Lower leg skin (tissue), 4 donors: ENCODE measurements at regions not wholly inside any gene's neighbourhood (a gene's known extent, or its start where the extent isn't known, plus 50 kb on each side); places are given as distances from the start of the nearest gene placed in this dataset.

Experiments used
- DNase-seq, 2 donors: peaks; one replicate each; pipeline ENCODE4 v3.0.0-alpha.2; 2019; ENCODE audit warnings: low spot score in 2 of 2
- H3K4me3 ChIP-seq: fragments of 200-600 bp; sonication (generic); 2 replicates; pipeline ENCODE4 v1.5.1; 2017; ENCODE audit warnings: mild to moderate bottlenecking, low read depth; ENCODE audit not compliant: poor library complexity, severe bottlenecking
- POLR2A ChIP-seq, 2 donors: fragments of 450-650 bp; IDR thresholded peaks; one replicate each; pipeline ENCODE4 v1.6.1; 2016 to 2017; ENCODE audit warnings: antibody characterized with exemption in 2 of 2, mild to moderate bottlenecking in 1 of 2, moderate library complexity in 1 of 2
- WGBS, 2 donors: methylation state at CpG; one replicate each; pipeline ENCODE4 v1.1.5; 2018; 5-methylcytosine and 5-hydroxymethylcytosine counted together
- intact Hi-C: fragments of 100-400 bp; cut with DNase I; formaldehyde crosslinking; loops from one replicate; pipeline ENCODE4 v1.15.0; 2023; ENCODE audit warnings: low total_unique reads
- TF ChIP-seq, protein P1 (sequence below), 3 donors: fragments of 450-650 bp; IDR thresholded peaks; one replicate each; pipeline ENCODE4 v1.5.1; 2016; ENCODE audit warnings: antibody characterized with exemption in 3 of 3, mild to moderate bottlenecking in 3 of 3, moderate library complexity in 2 of 3

- 75 to 81% methylated on average over 1 of the region's 1 CpG for WGBS, 2 donors
- DNase-seq: no peak
- intact Hi-C loops: no loop called here
- TF ChIP-seq, protein P1, sequence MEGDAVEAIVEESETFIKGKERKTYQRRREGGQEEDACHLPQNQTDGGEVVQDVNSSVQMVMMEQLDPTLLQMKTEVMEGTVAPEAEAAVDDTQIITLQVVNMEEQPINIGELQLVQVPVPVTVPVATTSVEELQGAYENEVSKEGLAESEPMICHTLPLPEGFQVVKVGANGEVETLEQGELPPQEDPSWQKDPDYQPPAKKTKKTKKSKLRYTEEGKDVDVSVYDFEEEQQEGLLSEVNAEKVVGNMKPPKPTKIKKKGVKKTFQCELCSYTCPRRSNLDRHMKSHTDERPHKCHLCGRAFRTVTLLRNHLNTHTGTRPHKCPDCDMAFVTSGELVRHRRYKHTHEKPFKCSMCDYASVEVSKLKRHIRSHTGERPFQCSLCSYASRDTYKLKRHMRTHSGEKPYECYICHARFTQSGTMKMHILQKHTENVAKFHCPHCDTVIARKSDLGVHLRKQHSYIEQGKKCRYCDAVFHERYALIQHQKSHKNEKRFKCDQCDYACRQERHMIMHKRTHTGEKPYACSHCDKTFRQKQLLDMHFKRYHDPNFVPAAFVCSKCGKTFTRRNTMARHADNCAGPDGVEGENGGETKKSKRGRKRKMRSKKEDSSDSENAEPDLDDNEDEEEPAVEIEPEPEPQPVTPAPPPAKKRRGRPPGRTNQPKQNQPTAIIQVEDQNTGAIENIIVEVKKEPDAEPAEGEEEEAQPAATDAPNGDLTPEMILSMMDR (IDR thresholded peaks at IDR 0.05): no peak
- no peak for TF ChIP-seq POLR2A (IDR thresholded peaks at IDR 0.05)
- no peak overlapping the region for H3K4me3 ChIP-seq
Observed at GRCh38 chr12:24072302-24072701, 122.8 kb upstream of the SOX5 start.

DNA sequence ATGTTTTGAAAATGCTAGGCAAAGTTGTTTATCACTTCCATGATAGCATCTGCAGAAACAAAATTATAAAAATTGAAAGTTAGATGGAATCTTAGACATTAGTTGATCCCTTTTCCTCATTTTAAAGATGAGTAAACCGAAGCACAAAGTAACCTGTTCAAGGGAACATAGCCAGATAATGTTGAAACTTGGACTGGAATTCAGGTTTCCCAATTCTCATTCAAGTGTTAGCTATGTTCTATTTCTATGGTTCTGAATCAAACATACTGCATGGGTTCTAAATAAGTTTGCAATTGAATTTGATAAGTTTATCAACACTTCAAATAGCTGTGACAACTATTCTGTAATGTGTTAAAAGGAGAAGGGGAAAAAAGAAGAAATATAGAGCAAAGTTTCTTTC, 122.4 kb upstream of the SOX5 start:
- no peak overlapping the region for H3K4me3 ChIP-seq
- no peak for DNase-seq
- no peak for TF ChIP-seq POLR2A (IDR thresholded peaks at IDR 0.05)
- TF ChIP-seq, protein P1 (IDR thresholded peaks at IDR 0.05): no peak
- intact Hi-C loops: no loop called here
- WGBS, 2 donors: 59 to 67% methylated on average over 1 of the region's 1 CpG

GRCh38 chr12:24069532-24070395, 120.3 kb upstream of the SOX5 start:
- 59 to 72% methylated on average over 7 of the region's 7 CpGs for WGBS, 2 donors
- TF ChIP-seq POLR2A (IDR thresholded peaks at IDR 0.05): no peak
- TF ChIP-seq, protein P1 (IDR thresholded peaks at IDR 0.05): no peak
- no peak overlapping the region for H3K4me3 ChIP-seq
- no peak for DNase-seq
- intact Hi-C loops: no loop called here

GRCh38 chr12:24066865-24067264, 117.4 kb upstream of the SOX5 start:
- H3K4me3 ChIP-seq: no peak overlapping the region
- TF ChIP-seq, protein P1 (IDR thresholded peaks at IDR 0.05): no peak
- TF ChIP-seq POLR2A (IDR thresholded peaks at IDR 0.05): no peak
- 64 to 65% methylated on average over 2 of the region's 2 CpGs for WGBS, 2 donors
- no peak for DNase-seq
- intact Hi-C loops: no loop called here

DNA sequence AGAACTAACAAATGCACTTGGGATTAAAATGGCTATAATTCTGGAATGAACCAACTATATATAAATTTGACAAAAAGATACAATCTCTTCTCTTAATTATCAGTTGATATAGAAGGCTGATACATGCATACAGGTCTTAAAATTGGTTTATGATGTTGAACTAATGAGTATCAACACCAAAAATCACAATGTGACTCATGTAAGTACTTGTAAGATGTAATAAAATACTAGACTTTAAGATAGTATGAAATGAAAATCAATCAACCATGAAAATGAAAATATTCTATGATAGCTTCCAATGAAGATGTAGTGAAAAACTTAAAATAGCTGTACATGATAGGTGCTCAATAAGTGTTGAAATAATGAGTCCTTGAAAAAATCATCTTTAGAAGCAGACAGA, 116.6 kb upstream of the SOX5 start:
- DNase-seq: no peak
- intact Hi-C loops: no loop called here
- no peak overlapping the region for H3K4me3 ChIP-seq
- TF ChIP-seq, protein P1 (IDR thresholded peaks at IDR 0.05): no peak
- TF ChIP-seq POLR2A (IDR thresholded peaks at IDR 0.05): no peak
